Stimulated activated CD4-positive, alpha-beta T cell treated with anti-CD3 and anti-CD28 coated beads, Interleukin-2, amount 100 ng/mL, for 4 hours (primary cell): ENCODE measurements at regions not wholly inside any gene's neighbourhood (a gene's known extent, or its start where the extent isn't known, plus 50 kb on each side); places are given as distances from the start of the nearest gene placed in this dataset.

Experiments used
- DNase-seq: peaks from one replicate; pipeline ENCODE4 v3.0.0-alpha.2; 2020; ENCODE audit warnings: low read depth

GRCh38 chr2:176814274-176814673 lies 398.3 kb upstream of the HNRNPA3 start:
- no peak for DNase-seq

DNA sequence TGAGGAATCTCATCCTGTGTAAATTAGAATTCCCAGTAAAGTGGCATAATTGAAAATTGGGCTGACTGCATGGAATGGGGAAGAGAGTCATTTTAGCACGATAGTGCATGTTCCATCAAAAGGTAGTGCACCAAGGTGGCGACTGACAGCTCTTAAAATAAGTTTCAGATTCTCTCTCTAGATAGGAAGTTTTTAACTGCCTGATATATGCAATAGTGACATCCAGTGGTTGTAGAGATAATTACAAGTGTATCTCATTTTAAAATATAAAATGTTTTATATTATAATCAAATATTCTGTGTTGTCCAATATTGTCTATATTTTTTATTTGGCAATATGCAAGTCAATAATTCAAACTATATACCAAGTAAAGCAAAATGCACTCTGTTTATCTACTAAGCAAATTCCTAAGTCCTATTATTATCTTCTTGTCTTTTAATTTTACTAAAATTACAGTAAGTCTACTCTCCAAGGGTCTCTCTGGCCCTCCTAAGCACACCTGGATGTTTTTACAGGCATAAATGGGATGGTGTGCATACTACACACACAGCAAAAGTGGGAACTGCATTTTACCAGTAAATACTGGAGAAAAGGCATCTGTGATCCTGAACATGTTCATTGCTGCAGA lies 397.7 kb upstream of the HNRNPA3 start:
- DNase-seq = no peak

GRCh38 chr2:176817061-176817565 lies 395.5 kb upstream of the HNRNPA3 start:
- DNase-seq = no peak

GRCh38 chr2:176818076-176818475 lies 394.5 kb upstream of the HNRNPA3 start:
- no peak for DNase-seq

GRCh38 chr2:176818617-176819016 lies 394.0 kb upstream of the HNRNPA3 start:
- DNase-seq = no peak

- DNase-seq = no peak
These were observed 393.3 kb upstream of the HNRNPA3 start for GRCh38 chr2:176819306-176819705.

GRCh38 chr2:176820371-176820932 lies 392.1 kb upstream of the HNRNPA3 start:
- DNase-seq = no peak

DNA sequence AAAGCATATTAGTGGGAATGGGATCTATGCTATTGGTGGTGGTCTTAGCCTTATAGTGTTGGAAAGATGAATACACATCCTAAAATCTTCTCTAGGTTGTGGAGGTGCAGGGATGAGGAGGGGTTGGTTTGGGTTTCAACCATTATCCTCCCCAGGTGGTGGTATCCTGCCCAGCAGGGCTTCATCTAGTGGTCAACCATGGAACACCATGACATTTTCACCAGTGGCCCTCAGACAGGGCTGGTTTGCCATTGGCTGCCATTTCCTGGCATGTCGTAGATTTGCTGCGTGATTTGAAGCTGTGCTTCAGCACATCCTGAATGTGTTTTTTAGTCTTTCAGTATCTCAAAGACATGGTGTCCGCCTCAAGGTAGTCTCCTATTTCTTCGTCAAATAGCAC lies 391.2 kb upstream of the HNRNPA3 start:
- no peak for DNase-seq

DNA sequence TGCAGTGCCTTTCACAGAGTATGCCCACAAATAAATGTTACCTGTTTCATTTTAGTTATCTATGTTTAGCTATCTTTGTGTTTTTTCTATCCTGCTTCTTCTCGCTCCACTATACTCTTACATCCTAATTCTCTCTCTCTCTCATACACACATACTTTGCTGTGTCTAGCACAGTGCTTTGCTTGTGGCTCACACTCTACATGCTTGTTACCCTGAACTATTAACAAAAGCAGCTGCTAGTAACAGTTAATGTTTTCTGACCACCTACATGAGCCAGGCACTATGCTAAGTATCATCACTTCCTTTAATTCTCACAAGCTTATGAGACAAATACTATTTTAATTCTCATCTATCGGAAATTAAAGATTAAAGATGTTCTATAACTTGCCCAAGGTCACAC lies 390.5 kb upstream of the HNRNPA3 start:
- no peak for DNase-seq

DNA sequence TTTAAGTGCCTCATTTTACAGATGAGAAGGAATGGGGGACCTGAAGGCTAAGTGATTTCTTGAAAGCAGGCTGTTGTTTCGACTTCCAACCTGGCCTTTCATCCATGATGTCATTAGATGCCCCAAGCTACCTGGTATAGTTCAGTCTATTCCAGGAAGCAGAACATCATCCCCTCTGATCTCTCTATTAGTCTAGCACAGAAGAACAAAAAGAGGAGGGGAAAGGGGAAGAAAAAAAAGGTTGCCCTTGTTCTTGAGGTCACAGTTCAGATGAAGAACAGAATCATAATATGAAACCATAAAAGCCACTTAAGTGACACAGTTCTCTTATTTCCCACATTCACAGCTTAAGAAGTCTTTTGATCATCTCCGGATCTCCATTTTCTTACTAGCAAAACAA lies 386.2 kb upstream of the HNRNPA3 start:
- DNase-seq = no peak

- no peak for DNase-seq
These were observed 385.5 kb upstream of the HNRNPA3 start for GRCh38 chr2:176826984-176827668.

DNA sequence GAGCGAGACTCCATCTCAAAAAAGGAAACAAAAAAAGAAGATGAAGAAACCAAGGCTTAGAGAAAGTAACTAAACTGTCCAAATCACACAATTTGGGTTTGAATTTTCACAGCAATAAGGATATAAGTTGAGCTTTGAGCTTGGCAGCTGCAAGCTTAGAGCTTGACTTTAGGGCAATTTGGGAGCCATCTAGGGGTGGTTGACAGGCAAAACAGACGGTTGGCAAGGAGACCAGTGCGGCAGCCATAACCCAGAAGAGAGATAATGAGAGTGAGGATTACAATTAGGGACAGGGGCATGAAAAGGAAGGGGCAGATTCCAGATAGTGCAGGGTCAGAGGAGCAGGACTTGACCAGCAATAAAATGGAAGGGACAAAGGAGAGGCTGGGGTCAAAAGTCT lies 382.2 kb upstream of the HNRNPA3 start:
- no peak for DNase-seq

GRCh38 chr2:176832086-176832485 lies 380.5 kb upstream of the HNRNPA3 start:
- DNase-seq = no peak

DNA sequence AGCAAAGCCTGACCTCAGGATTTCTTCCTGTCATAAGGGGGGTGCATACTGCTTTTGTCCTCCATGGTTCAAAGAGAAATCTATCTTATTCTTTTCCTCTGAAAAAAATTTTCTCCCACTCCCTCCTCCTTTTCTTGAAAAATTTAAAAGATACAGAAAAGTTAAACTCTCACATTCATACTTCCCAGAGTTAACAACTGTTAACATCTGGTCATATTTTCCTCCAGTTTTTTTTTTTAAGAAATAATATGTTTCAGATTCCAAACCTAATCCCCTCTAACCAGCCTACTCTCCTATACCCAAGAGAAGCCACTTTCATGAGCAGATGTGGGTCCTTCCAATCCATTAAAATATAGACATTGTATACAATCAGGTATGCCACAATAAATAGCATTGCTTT lies 378.9 kb upstream of the HNRNPA3 start:
- DNase-seq = no peak

- no peak for DNase-seq
These were observed 378.4 kb upstream of the HNRNPA3 start for GRCh38 chr2:176834226-176834625.

DNA sequence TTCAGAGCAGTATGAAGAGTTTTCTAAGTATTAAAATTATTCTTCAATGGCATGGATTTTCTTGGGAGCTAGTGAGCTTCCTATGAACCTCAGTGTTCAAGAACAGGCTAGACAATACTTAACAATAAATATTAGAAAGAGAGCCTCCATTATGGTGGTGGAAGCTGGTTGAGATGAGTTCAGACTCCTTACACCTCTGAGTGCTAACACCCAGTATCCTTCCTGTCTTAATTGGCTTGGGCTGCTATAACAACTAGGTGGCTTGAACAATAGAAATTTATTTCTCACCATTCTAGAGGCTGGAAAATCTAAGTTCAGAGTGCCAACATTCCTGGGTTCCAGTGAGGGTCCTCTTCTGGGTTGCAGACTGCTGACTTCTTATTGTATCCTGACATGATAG lies 369.4 kb upstream of the HNRNPA3 start:
- no peak for DNase-seq

DNA sequence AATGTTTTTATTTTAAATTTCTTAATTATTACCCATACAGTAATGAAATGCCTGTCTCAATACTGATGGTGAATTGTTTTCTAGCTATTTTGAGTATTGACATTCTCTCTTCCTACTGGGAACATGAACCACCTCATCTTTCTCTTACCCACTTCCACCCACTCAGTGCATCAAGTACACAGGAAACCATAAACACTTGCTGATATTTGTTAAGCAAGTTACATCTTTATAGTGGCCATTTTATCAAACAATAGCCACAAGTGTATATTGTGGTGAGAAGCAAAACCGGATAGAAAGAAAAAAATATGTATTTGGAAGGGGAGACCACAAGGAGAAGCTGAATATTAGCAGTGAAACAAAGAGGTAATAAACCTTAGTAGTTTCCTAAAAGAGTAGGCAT lies 368.1 kb upstream of the HNRNPA3 start:
- DNase-seq = no peak

DNA sequence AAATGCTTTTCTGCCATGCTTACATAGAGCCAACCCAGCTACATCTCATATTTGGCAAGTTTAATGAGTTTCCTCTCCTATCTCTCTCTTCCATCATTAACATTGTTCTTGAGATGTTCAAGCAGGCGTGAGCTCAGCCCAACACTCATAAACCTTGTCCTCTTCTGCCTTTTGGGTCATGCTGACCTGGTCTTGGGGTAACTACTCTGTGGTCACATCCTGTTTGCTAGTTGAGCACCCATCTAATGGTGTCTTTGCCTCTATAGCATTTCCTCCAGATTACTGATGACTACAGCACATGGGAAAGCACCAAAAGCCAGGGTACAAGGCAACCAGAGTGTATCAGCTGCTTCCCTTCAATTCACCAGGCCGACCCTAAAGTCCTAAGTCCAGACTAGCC lies 366.9 kb upstream of the HNRNPA3 start:
- no peak for DNase-seq

GRCh38 chr2:176847575-176847974 lies 365.0 kb upstream of the HNRNPA3 start:
- no peak for DNase-seq

- no peak for DNase-seq
These were observed 363.8 kb upstream of the HNRNPA3 start for GRCh38 chr2:176848844-176849243.

DNA sequence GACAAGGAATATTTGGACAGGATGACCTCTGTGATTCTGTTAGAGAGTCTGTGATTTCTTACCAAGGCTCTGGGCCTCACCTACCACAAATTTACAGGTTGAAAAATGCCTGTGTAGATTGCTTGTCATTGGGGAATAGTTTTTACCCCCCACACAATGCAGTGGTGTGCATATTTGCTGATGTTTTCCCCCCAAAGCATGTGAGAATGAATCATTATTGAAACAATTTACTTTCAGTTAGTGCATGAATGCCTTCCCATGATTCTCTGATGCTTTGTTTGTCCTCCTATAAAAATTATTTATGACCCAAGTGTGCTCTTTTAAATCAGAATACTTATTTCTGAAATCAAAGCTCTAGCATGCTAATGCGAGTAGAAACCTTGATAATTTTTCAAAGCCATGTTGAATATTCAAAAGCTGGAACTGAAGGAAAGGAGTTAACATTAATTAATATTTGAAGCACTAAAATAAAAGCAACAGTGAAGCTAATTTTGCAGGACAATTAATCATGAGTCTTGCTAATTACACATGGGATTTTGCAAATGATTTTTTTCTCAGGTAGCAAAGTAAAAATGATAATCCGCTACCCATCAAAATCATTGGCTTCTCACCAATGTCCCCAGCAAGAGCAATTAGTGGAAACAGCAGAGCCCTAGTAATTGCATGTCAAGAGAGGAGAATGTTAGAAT lies 361.2 kb upstream of the HNRNPA3 start:
- DNase-seq = no peak

DNA sequence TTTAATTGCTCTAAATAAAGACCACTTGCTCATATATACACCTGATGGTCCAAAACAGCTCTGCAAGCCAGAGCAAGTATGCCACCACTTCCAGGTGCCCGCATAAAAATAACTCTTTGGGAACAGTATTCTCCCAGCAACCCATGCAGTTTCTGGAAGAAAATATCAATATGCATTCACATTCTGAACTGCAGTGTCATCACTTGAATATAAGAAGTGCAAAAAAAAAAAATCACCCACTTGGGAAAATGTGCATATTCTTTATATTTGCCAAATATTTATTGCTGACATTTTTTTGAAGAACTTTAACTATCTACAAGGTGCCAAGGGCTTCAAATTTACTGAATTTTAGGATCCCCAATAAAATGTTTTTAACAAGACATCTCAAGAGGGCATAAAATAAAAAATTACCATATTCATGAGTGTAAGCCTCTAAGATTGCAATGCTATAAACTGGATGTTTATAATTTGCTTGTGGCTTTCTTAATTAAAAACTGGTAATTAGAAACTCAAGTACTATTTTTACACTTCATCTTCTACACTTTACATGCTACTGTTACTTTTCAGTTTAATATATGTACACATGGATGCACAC lies 360.6 kb upstream of the HNRNPA3 start:
- no peak for DNase-seq

- no peak for DNase-seq
These were observed 359.9 kb upstream of the HNRNPA3 start for GRCh38 chr2:176852667-176853066.
